Neural crest cell (in vitro differentiated cells): ENCODE measurements at regions not wholly inside any gene's neighbourhood (a gene's known extent, or its start where the extent isn't known, plus 50 kb on each side); places are given as distances from the start of the nearest gene placed in this dataset.
A peak's percentile ranks its signal among the peaks of the same experiment; 100 is the strongest.
"Not testable (repeated sequence)": the region's sequence is repeated elsewhere in the genome, so short reads cannot be mapped to it uniquely, and the experiment has no call there.

ENCODE experiments used
- DNase-seq: peaks from one replicate; pipeline ENCODE4 v3.0.0; 2021; ENCODE audit warnings: low read depth, mixed read lengths, low spot score
- H3K27ac Mint-ChIP-seq: one replicate; pipeline ENCODE4 v1.8.0; 2021; ENCODE audit warnings: mild to moderate bottlenecking, mixed read lengths; ENCODE audit not compliant: unreplicated experiment
- H3K27me3 Mint-ChIP-seq: 2 replicates; pipeline ENCODE4 v1.8.0; 2021; ENCODE audit warnings: low read depth, mild to moderate bottlenecking, mixed read lengths
- H3K36me3 Mint-ChIP-seq: 2 replicates; pipeline ENCODE4 v1.8.0; 2021; ENCODE audit warnings: low read depth, mild to moderate bottlenecking, mixed read lengths
- H3K4me1 Mint-ChIP-seq: 2 replicates; pipeline ENCODE4 v1.8.0; 2021; ENCODE audit warnings: mixed read lengths
- H3K4me3 Mint-ChIP-seq: one replicate; pipeline ENCODE4 v1.8.0; 2021; ENCODE audit warnings: mild to moderate bottlenecking, mixed read lengths
- H3K9me3 Mint-ChIP-seq: 2 replicates; pipeline ENCODE4 v1.8.0; 2021; ENCODE audit warnings: mixed read lengths
- CTCF ChIP-seq: fragments of 200-600 bp; sonication (generic); conservative IDR thresholded peaks from 2 replicates; pipeline ENCODE4 v1.5.0; 2021; ENCODE audit warnings: antibody characterized with exemption, mild to moderate bottlenecking

- TF ChIP-seq CTCF = no peak
- H3K9me3 Mint-ChIP-seq = no peaks in the 10 kb centered on the region
- H3K27ac Mint-ChIP-seq = no peak overlapping the region
- H3K4me3 Mint-ChIP-seq = no peak overlapping the region
- H3K36me3 Mint-ChIP-seq = no peaks in the 10 kb centered on the region
- H3K27me3 Mint-ChIP-seq = no peaks in the 10 kb centered on the region
- no peaks in the 10 kb centered on the region for H3K4me1 Mint-ChIP-seq
- DNase-seq = no peak
These were observed 252.5 kb downstream of the SMAD2 start for GRCh38 chr18:47677952-47678351.

DNA sequence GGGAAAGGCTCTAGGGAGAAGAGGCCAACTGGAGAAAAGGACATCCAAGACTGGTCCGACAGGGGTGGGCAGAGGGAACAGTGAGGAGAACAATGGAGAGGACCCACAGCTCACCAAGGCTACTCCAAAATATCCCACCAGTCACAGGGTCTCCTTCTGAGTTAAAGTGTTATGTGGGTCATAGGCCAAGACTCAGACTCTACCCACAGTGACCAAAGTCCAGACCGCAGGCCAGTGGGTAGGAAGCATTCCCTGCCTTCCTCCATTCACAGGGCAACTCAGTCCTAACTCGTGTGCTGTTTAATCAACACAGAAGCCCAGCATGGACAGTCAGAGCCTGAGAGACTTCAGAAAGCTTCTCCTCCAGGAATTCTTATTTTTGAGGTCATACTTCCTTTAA, 260.6 kb downstream of the SMAD2 start:
- H3K4me3 Mint-ChIP-seq = no peak overlapping the region
- H3K9me3 Mint-ChIP-seq = no peaks in the 10 kb centered on the region
- H3K4me1 Mint-ChIP-seq = no peaks in the 10 kb centered on the region
- DNase-seq = no peak
- H3K27me3 Mint-ChIP-seq = peaks cover 9% of the 10 kb centered on the region
- peak overlapping the region; percentile 89 for H3K27ac Mint-ChIP-seq
- H3K36me3 Mint-ChIP-seq = peaks cover 2% of the 10 kb centered on the region
- TF ChIP-seq CTCF = no peak

GRCh38 chr18:47658498-47658897, 272.0 kb downstream of the SMAD2 start:
- Mint-ChIP-seq H3K9me3 (peaks cover 4% of the 10 kb centered on the region), H3K36me3 (peaks cover 6% of the 10 kb centered on the region), H3K4me1 (peaks cover 5% of the 10 kb centered on the region), H3K27me3 (peaks cover 6% of the 10 kb centered on the region), H3K4me3 (no peak overlapping the region), H3K27ac (no peak overlapping the region)
- DNase-seq = no peak
- TF ChIP-seq CTCF = no peak

DNA sequence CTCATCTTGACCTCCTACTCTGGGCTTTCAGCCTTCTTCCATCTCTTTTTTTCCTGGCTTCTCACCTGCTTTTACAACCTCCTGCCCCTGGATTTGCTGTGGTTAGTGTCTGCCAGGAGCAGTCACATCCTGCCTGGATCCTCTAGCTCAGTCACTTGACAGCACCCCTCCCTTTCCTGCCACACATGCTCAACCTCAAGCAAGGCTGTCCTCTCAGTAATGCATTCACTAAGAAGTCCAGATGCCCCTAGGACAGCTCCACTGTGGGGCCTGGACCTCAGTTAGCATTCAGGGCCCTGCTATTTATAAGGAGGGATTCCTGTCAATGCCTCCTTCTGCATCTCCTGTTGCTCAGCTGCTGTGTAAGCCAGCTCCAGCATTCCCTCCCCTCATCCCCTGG, 275.5 kb downstream of the SMAD2 start:
- H3K27ac Mint-ChIP-seq = no peak overlapping the region
- no peak overlapping the region for H3K4me3 Mint-ChIP-seq
- H3K9me3 Mint-ChIP-seq = peaks cover 2% of the 10 kb centered on the region
- peaks cover 3% of the 10 kb centered on the region for H3K4me1 Mint-ChIP-seq
- peaks cover 11% of the 10 kb centered on the region for H3K27me3 Mint-ChIP-seq
- no peak for TF ChIP-seq CTCF
- no peak for DNase-seq
- H3K36me3 Mint-ChIP-seq = peaks cover 4% of the 10 kb centered on the region

DNA sequence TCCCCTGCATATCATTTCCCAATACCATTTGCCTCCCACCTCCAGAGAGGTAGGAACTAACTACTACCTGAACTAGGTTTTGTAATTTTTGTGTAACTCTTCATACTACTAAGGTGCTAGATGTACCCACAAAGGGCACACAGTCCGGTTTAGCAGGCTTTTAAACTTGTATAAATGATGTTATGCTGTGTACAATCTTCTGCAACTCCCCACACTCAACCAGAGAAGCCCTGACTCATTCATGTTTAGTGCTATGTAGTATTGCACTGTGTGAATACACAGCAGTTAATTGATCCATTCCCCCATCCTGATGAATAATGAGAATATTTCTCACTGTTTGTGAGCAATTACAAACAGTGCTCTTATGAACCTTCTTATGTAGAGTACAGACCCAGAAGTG, 285.6 kb downstream of the SMAD2 start:
- H3K27ac Mint-ChIP-seq = no peak overlapping the region
- no peak for DNase-seq
- H3K4me1 Mint-ChIP-seq = no peaks in the 10 kb centered on the region
- no peak overlapping the region for H3K4me3 Mint-ChIP-seq
- no peaks in the 10 kb centered on the region for H3K36me3 Mint-ChIP-seq
- peaks cover 3% of the 10 kb centered on the region for H3K9me3 Mint-ChIP-seq
- TF ChIP-seq CTCF = no peak
- peaks cover 14% of the 10 kb centered on the region for H3K27me3 Mint-ChIP-seq

DNA sequence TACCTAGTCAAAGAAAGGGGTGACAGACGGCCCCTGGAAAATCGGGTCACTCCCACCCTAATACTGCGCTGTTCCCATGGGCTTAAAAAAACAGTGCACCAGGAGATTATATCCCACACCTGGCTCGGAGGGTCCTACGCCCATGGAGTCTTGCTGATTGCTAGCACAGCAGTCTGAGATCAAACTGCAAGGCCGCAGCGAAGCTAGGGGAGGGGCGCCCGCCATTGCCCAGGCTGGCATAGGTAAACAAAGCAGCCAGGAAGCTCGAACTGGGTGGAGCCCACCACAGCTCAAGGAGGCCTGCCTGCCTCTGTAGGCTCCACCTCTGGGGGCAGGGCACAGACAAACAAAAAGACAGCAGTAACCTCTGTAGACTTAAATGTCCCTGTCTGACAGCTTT, 292.9 kb downstream of the SMAD2 start:
- not testable (repeated sequence) for H3K4me1 Mint-ChIP-seq, H3K27ac Mint-ChIP-seq, DNase-seq, H3K9me3 Mint-ChIP-seq, H3K36me3 Mint-ChIP-seq, H3K4me3 Mint-ChIP-seq
- H3K27me3 Mint-ChIP-seq = peaks cover 15% of the 10 kb centered on the region
